Mammary epithelial cell (primary cell): ENCODE measurements at regions not wholly inside any gene's neighbourhood (a gene's known extent, or its start where the extent isn't known, plus 50 kb on each side); places are given as distances from the start of the nearest gene placed in this dataset.

ENCODE experiments used
- CTCF ChIP-seq, 2 donors: IDR thresholded peaks in 1 of 2; conservative IDR thresholded peaks in 1 of 2; 2 replicates each; pipeline ENCODE4 v1.5.1; 2011 to 2012; ENCODE audit warnings: inconsistent platforms in 2 of 2, low read length in 2 of 2, mild to moderate bottlenecking in 2 of 2, control low read depth in 1 of 2, low read depth in 1 of 2; ENCODE audit not compliant: insufficient read depth in 1 of 2; ENCODE audit errors: extremely low read depth in 1 of 2
- EZH2 ChIP-seq: IDR thresholded peaks from 2 replicates; pipeline ENCODE4 v1.6.1; 2012; ENCODE audit warnings: low read length, inconsistent platforms, borderline replicate concordance

DNA sequence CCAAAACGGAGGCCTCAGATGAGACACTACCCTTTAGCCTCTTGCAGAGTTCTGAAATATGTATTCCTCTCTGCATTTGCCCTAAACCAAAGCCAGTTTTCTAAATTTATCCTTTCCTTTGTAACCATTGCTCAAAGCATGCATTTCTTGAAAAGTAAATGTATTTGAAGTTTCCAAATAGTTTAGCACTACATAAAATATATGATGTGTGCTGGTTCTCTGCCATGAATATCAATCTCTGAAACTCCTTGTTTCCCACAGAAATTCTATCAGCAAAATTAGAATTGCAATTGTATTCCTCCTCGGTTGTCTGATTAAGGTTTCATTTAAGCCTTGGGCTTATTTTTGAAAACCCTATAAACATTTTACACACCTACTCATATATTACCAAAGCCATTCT lies 137.1 kb upstream of the SYT6 start:
- TF ChIP-seq CTCF (conservative IDR thresholded peaks at IDR 0.05 in 1 of 2, IDR thresholded peaks at IDR 0.05 in 1 of 2; ENCODE audit: extremely low read depth in 1 of 2, insufficient read depth in 1 of 2, low read depth in 1 of 2, low read length in 2 of 2): no peak
- no peak for TF ChIP-seq EZH2
